NCI-H774 (cell line): ENCODE measurements at regions not wholly inside any gene's neighbourhood (a gene's known extent, or its start where the extent isn't known, plus 50 kb on each side); places are given as distances from the start of the nearest gene placed in this dataset.

Experiments
- DNase-seq: peaks from one replicate; lab custom pipeline; 2025; lab: John Stamatoyannopoulos, UW

DNA sequence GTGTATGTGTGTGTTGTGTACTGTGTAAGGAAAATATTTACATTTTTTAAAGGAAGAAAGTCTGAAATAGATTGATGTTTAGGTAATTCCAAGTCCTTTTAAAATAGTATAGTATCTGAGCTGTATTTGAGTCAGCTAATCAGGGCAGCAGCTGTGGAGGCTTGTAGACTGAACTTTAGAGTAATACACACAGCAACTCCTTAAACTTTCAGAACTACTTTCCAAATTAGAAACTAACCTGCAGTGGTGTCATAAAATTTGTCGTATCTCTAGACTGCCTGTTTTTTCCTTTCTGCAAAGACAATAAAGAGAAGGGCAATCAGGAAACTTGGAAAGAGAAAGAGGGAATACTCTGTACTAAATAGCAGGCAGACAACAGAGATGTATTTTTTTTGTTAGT, 391.0 kb upstream of the AZI2 start:
- no peak for DNase-seq

DNA sequence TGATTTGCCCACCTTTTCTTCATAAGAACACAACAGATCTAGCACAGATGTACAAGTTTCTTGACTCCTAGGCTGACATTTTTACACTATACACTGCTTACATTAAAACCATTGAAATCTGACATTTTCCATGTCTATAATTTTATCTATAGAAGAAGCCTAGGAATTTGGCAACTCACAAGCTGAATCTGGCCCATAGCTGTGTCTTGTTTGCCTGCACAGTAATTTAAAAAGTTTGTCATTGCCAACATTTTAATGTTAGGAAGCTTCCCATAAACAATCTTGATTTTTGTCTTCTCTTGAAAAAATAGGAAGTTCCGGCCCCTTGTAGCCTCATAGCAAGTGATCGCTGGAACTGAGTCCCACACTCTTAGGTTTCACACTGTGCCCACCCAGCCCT, 394.6 kb upstream of the AZI2 start:
- no peak for DNase-seq

GRCh38 chr3:28743831-28744230, 395.2 kb upstream of the AZI2 start:
- peak; percentile 30 for DNase-seq

GRCh38 chr3:28745436-28745835, 396.8 kb upstream of the AZI2 start:
- no peak for DNase-seq

DNA sequence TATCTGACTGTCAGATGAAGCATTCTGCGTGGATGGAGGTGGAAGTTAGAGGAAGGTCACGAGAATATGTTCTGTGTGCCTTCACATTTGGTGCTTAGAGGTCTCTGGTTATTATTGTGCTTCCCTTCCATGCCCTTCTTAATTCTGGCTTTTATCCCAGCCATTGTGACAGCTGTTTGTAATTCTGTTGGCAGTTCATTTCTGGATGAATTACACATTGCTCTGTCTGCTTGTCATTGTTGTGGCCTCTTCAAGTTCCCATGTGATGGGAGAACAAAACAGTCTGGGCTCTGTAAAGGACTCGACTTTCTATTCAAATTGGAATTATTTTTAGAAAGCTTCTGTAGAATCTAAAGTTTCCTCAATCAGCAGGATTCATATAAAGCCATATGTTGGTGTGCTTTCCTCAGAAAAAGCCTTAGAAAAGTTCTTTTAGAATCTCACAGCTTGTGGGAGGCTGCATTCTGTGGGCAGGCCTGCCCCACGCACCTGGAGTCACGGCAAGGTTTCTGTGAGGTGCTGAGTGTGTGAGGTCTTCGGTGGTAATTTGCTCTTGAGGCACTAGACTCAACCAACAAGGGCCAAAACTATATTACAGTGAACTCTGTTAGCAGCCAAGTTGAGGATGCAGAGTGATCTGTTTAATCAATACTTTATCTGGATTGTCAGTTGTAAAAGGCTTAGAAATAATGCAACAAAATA, 397.4 kb upstream of the AZI2 start:
- peak; percentile 17 for DNase-seq

GRCh38 chr3:28746990-28747389, 398.4 kb upstream of the AZI2 start:
- DNase-seq, result no peak

DNA sequence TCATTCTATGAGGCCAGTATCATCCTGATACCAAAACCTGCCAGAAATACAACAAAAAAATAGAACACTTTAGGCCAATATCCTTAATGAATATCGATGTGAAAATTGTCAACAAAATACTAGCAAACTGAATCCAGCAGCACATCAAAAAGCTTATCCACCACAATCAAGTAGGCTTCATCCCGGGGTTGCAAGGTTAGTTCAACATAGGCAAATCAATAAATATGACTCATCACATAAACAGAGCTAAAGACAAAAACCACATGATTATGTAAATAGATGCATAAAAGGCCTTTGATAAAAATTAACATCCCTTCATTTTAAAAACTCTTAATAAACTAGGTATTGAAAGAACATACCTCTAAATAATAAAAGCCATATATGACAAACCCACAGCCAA, 403.2 kb upstream of the AZI2 start:
- DNase-seq, result no peak

DNA sequence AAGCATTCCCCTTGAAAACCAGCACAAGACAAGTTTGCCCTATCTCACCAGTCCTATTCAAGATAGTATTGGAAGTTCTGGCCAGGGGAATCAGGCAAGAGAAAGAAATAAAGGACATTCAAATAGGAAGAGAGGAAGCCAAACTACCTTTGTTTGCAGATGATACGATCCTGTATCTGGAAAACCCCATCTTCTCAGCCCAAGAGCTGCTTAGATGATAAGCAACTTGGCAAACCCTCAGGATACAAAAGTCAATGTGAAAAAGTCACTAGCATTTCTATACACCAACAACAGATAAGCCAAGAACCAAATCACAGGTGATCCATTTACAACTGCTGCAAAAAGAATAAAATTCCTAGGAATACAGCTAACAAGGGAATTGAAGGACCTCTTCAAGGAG, 403.7 kb upstream of the AZI2 start:
- no peak for DNase-seq

GRCh38 chr3:28756056-28756455, 407.4 kb upstream of the AZI2 start:
- no peak for DNase-seq

DNA sequence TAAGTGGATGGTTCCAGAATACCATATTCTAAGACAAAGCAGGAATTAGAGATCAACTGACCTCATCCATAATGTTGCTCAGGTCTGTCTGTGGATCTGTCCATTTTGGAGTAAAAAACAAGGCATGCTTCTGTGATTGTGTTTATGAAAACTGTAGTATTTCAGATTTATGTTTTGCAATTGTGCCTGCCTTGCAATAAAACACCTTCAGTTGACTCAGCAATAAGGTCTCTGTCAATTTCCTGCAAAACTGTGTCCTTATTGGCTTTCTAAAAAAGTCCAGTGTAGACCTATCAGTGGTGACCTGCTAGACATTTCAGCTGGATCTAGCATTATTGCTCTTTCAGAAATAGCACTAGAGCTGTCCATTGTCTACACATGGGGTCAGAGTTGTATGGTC, 409.5 kb upstream of the AZI2 start:
- no peak for DNase-seq

DNA sequence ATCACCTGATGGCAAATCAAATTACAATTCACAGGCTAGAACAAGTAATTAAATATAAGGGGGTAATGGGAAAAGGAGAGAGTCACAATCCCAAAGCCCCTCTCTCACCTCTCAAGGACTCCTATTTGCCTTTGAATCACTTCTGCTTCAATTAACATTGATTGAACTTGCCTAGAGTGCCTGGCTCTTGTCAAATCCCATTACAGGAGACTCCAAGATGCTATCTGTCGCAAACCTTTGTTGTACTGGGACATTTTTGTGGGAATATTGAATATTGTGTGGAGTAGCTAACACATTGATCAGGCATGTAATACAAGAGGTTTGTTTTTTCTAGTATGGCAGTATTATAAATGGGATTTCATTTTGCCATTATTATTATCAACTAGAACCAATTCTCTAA, 412.8 kb upstream of the AZI2 start:
- no peak for DNase-seq

GRCh38 chr3:28765194-28765593, 416.6 kb upstream of the AZI2 start:
- no peak for DNase-seq

DNA sequence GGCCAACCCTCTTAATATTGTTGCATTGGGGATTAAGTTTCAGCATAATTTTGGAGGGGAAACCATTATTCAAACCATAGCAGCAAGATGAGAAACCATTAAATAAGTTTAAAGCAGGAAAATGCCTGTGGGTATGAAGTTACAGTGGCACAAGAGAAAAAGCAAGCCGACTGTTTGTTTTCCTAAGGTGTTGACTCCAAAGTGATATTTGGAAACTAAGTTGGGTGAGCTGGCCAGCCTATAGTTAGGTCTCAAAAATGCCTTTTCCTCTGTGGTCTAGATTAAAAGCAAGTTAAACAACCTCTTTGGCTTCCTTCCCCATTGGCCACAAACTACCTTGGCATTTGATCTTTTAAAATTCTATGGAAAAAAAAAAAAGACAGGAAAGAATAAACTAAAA, 419.8 kb upstream of the AZI2 start:
- DNase-seq, result no peak

GRCh38 chr3:28777806-28778475, 429.3 kb upstream of the AZI2 start:
- no peak for DNase-seq

GRCh38 chr3:28780480-28780879, 431.9 kb upstream of the AZI2 start:
- DNase-seq, result no peak

- no peak for DNase-seq
Observed at GRCh38 chr3:28781053-28781452, 432.4 kb upstream of the AZI2 start.

- DNase-seq, result no peak
Observed at GRCh38 chr3:28786446-28786845, 437.8 kb upstream of the AZI2 start.

DNA sequence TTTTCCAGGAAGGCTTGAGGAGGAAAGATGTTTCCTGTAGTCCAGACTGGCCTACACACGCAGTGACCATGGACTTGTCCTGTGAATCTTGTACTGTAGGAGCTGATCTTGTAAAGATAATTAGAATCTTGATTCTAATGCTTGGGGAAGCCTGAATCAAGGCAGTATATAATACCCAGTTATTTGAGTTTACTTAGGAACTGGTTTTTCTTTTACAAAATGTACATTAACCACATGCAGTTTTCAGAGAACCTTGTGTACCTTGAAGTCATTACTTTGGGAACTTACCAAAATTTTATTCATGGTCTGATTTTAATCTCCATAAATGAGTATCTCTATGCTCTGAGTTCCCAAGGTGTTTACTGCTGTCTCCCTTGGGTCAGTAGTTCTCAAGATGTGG, 439.9 kb upstream of the AZI2 start:
- no peak for DNase-seq

GRCh38 chr3:28791713-28792255, 443.2 kb upstream of the AZI2 start:
- peak; percentile 1 for DNase-seq

- no peak for DNase-seq
Observed at GRCh38 chr3:28792604-28793003, 444.0 kb upstream of the AZI2 start.

GRCh38 chr3:28799084-28799483, 450.5 kb upstream of the AZI2 start:
- no peak for DNase-seq

GRCh38 chr3:28800203-28800602, 451.6 kb upstream of the AZI2 start:
- DNase-seq, result no peak

- DNase-seq, result no peak
Observed at GRCh38 chr3:28808068-28808467, 459.4 kb upstream of the AZI2 start.

DNA sequence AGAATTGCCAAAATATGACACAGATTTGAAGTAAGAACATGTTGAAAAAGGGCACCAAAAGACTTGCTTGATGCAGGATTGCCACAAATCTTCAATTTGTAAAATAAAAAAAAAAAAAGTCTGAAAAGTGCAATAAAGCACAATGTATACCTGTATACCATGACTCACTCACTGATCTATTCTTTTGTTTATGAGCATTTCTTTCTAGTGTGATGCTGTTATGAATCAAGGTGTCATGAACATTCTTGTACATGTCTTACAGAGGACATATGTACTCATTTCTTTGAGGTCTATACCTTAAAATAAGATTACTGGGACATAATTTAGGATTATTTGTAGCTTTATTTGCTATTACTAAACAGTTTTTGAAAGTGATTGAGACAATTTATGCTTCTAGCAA, 464.9 kb upstream of the RBMS3 start:
- DNase-seq, result no peak
